ENCODE measurements at regions not wholly inside any gene's neighbourhood (a gene's known extent, or its start where the extent isn't known, plus 50 kb on each side); places are given as distances from the start of the nearest gene placed in this dataset.

DNA sequence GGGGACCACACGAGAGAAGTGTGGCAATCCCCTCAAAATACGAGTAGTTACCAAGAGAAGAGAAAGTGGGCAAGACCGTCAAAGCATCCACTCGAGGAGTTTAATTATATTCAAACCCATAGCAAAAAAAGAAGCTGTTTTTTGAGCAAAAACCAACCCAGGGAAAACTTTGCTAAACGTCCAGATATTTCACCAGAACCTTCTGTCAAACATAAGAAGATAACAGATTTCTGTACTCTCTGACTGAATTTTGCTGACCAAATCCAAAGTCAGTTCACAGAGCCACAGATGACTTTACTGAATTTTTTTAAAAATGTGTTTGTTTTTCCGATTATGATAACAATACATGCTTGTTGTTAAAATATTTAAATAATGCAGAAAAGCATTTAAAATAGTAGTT, 145.6 kb upstream of the PTPN1 start:
- no peak for DNase-seq

DNA sequence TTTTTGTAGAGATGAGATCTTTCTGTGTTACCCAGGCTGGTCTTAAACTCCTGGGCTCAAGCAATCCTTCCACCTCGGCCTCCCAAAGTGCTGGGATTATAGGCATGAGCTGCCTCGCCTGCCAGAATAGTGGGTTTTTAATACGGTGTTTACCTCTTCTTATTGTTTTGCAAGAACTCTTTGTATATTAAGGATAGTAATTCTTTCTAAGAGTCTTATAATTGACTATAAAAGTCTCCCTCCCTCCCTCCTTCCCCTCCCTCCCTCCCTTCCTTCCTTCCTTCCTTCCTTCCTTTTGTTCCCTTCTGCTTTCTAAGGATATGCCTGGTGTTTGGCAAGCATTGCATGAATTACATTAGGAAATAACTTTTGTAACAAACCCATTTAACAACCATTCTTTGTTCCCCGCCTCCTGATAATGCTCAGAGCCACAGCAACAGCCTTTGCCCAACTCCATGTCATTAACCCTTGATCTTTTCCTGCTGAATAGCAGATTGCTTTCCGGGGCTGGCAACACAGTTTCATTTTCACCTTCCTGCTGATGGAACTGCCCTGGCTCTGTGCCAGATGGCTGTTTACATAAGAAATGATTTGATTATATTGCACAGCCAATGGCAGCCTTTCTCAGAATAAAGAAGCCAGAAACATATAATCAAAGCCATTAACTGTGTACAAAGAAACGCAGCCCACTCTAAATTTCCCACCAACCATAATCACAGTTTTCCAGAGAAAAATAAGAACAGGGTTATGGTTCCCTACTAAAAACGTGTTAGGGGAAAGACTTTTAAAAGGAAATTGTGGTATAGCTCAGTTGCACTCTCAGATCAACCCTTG, 143.7 kb upstream of the PTPN1 start:
- DNase-seq: peak; percentile 65

DNA sequence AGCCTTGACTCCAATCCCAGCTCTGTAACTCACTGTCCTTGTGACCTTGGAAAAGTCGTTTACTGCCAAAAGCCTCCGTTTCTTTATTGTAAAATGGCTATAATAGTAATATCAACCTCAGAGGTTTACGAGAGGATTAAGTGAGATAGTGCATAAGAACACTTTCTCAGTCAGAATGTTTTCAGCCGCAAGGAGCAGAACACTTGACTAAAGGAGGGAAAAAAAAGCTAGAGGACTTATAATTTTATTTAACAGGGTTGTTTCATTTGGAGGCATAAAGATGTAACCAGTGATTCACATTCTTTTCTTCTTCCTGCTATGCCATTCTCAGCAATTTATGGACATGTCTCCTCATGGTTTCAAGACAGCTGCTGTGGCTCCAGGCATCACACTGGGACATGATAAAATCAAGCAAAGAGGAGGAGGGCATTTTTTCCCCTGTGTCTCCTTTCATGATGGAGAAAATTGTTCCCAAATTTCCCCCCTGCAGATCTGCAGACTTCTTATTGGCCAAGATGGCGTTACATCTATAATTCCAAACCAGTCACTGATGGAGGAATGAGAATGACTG, 143.0 kb upstream of the PTPN1 start:
- no peak for DNase-seq

DNA sequence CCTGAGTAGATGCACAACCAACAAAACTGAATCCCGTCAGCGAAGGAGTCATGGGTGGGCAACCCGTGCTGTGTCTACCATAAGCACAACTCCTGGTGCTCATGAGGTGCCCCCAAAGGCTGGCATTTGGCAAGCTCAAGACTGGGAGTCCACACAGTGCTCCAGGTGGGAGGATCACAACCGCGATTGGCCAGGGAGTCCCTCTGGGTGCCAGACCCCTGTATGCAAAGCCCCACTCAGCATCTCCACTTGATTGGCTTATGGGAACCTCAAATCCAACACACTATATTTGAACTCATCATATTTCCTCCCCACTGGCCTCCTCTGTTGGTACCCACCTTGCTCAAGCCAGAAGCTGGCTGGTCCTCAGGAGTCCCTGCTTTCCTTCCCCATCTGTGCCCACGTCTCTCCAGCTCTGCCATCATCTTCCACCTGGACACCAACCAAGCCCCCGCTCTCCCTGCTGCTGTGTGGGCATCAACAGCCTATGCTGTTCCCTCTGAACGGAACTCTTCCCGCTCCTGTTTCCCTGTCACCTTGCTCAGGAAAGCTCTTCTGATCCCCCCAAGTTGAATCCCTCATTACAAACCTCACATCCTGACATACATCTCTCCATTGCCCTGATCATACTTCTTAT, 142.3 kb upstream of the PTPN1 start:
- no peak for DNase-seq

DNA sequence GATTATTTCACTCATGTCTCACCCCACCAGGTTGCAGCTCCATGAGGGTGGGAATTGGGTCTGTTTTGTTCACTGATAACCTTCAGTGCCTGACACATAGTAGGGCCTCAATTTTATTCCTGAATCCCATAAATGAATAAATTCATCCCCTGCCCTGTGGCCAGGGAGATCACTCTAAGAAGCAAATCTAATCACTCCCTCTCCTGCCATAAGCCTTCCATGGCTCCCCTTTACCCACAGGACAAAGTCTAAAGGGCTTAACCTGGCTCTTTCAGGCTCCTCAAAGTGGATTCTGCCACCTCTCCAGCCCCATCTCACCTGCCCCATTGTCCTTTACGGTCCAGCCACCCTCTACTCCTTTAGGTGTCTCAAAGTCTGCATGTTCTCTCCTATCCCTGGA, 141.8 kb upstream of the PTPN1 start:
- DNase-seq: no peak

DNA sequence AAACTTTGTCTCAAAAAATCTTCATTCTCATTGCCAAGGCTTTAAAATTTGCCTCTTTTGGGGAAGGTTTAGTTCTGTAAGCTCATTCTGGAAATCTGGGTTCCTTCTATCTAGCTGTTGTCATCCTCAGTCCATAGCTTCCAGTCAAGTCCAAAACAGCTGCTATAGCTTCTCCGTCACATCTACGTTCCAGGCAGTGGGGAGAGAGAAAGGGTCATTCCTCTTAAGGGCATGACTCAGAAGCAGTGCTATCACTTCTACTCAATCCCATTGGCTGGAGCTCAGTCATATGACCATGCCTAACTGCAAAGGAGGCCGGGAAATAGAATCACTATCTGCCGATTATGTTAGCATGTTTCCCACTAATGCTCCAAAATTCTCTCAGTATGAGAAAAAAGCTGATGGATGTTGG, 141.4 kb upstream of the PTPN1 start:
- no peak for DNase-seq

DNA sequence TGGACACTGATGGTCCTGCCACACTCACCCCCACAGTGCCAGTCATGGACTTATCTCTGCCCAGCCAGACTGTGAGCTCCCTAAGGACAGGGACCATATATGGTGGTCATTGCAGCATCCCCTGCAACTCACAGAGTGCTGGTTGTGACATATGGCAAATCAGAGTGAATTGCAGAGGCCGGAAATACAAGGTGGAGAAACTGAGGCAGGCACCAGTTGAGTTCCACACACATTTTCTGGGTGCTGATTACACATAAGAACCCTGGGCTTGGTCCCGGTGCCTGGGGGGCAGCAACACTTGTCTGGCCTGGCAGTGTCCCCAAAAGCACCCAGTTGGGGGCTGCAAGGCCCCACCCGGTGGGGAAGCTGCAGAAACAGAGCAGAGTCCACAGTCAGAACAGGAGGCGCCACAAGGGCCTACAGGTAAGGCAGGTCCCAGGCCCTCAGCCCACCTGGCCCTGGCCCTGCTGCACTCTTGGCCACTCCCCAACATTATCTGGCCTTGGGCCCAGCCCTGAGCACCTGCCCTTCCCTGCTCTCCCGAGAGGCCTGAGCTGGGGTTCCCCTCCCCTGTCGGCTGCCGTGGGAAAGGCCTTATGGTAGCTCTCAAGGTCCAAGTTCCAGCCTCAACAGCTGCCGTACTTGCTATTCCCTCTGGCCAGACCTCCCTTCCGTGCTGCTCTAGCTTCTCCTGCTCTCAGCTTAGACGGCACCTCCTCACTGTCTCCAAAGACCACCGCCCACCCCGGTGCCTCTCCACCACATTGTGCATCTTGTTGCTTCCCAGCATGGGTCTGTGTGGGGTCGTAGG, 140.8 kb upstream of the PTPN1 start:
- DNase-seq: no peak

DNA sequence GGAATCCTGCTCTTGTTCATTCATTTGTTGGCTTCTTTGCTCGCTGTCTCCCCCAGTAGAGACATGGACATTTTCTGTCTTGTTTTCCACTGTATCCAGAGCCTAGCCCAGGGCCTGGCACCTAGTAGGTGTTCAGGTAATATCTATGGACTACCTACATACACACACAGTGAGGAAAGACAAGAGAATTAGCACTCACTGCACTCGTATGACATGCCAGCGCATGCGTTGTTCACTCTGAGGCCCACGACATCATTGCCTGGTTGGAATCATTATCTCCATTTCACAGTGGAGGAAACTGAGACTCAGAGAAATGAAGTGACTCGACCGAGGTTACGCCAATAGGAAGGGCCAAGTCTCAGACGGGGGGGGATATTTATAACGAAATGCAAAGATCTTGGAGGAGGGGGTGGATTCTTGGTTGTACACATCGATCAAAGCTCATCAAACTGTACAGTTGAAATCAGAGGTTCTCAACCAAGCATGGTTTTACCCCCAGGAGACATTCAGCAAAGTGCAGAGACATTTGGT, 140.1 kb upstream of the PTPN1 start:
- no peak for DNase-seq

DNA sequence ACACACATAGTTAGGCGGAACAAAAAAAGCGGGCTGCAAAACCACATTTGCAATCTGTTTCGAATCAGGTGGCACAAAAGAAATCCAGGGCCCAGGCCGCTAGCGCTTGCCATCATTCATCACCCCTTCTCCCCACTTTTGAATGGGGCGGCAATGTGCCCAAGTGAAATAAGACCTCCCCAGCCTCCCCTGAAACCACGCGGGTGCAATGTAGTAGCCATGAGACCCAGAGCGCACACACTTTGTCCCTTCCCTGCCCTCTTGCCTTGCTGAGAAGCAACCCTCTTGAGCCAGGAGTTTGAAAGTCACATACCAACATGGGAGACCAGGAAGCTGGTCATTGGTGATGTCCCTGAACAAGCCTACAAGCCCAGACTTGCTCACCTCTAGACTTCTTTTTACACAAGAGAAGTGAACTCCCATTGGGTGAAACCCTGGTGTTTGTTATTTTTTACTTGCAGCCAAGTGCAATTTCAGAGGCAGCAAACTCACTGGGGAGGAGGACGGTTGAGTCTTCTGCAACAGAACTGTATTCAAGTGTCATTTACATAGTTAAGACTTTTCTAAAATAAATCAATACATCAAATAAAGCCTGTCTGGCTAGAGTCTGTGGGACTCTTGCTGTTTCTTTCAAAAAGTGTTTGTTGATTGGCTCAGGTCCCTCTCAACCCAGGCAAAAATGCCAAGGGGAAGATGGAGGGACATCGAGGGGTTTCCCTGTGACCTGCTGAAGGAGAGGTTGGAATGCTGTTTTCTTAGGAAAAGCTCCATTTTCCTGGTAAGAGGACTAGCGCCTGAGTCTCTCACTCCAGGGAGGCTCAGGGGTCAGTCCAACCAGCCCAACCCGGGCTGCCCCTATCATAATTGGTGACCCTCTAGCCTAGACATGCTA, 138.1 kb upstream of the PTPN1 start:
- DNase-seq: no peak

DNA sequence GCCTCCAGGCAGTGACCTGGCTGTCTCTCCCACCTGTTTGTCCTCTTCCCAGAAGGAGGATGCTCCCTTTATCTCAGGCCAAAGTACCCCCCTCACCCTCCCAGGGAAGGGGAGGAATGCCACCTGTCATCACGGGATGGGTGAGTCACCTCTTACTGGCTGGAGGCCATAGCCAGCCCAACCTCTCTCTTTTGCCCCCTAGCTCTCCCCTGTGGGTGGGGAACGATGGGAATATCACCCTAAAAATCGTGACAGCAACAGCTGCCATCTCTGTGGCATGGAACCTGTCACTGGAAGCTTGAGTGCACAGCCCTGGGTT, 137.5 kb upstream of the PTPN1 start:
- no peak for DNase-seq

DNA sequence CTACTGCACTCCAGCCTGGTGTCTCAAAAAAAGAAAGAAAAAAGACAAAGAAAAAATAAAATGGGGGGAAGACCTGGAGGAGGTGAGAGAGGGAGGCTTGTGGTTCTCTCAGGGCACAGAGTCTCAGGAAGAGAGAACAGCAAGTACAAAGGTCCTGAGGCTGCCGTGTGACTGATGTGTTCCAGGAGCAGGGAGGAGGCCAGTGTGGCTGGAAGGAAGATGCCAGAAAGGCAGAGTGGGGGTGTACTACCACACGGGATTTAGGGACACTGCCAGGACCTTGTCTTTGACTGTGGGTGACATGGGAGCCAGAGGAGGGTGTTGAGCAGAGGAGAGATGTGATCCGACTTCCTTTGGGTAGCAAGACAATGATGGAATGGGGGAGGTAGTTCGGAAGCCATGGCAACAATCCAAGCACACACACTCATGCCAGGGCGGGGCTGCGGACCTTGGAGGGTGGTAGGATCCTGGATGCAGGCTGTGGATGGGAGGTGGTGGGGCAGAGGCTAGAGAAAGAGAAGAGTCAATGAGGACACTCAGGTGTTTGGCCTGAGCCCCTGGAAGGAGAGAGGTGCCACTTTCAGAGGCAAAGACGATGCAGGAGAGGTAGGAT, 136.4 kb upstream of the PTPN1 start:
- no peak for DNase-seq

DNA sequence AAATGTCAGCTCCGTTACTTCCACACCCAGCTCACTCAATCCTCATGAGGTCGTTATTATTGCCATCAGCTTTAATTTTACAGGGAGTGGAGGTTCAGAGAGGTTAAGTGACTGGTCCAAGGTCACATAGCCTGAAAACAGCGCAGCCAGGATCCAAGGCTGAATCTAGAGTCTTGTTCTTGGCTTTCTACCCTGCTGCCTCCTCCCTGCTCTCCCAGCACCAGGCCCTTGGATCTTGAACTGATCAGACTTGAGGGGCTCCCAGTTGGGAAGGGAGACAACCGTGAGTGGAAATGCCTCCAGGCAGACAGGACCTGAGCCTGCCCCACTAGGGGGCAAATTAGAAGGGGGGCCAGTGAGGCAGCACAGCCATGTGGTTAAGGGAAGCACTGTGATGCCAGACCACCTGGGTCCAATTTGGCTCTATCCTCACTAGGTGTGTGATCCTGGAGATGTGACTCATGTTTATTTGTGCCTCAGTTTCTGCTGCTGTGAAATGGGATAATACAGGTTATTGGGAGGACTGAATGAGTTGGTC, 135.6 kb upstream of the PTPN1 start:
- no peak for DNase-seq

DNA sequence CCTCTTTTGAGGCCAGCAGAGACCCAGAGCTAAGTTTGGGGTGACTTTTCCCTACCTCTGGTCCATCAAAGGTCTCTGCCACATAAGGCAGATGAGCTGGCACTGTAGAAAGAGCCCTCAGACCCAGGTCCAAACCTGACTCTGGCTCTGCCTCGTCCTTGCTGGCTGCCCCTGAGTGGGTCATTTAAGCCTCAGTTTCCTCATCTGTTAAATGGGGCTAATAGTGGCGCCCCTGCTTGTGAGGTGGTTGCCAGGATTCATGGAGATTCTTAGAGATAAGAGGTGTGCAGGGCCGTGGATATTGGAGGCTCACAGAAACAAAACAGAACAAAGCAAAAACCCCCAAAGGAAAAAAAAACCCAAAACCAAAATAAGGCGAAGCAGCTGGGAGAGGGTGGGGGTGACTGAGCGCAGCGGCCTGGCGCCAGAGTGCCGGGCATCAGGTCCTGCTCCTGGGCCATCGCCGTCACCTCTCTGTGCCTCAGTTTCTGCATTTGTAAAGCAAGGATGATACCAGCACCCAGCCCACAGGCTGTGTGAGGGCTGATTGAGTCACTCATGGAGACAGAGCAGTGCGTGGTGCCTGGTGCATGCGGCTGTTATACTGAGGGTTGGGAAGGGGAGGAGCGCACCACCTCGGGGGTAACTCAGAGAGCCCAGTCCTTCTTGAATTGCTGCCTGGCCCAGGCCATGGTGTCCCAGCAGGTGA, 133.8 kb upstream of the PTPN1 start:
- DNase-seq: no peak

DNA sequence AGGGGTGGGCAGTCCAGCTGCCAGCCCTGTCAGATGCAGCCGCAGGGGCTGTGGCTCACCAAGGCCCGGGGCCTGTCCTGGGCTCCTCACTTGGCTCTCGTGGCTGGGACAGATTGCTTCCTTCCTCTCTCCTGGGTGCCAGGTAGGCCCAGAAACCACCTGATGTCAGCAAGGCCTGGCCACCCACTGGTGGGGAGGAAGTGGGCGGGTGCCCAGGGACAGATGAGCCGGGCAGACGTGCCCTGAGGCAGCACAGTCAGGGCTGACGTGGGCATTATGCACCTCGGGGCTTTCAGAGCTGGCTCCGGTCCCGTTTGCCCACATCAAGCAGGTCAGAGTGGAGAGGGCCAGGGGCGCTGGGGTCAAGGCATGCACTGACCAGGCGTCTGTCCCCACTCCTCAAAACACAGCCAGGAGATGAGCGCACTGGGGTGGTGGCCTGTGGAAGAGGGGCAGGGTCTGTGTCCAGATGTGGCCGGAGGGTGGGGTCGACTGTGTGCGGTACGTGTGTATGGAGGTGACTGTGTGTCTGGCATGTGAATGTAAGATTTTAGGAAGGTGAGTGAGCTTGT, 133.2 kb upstream of the PTPN1 start:
- no peak for DNase-seq

DNA sequence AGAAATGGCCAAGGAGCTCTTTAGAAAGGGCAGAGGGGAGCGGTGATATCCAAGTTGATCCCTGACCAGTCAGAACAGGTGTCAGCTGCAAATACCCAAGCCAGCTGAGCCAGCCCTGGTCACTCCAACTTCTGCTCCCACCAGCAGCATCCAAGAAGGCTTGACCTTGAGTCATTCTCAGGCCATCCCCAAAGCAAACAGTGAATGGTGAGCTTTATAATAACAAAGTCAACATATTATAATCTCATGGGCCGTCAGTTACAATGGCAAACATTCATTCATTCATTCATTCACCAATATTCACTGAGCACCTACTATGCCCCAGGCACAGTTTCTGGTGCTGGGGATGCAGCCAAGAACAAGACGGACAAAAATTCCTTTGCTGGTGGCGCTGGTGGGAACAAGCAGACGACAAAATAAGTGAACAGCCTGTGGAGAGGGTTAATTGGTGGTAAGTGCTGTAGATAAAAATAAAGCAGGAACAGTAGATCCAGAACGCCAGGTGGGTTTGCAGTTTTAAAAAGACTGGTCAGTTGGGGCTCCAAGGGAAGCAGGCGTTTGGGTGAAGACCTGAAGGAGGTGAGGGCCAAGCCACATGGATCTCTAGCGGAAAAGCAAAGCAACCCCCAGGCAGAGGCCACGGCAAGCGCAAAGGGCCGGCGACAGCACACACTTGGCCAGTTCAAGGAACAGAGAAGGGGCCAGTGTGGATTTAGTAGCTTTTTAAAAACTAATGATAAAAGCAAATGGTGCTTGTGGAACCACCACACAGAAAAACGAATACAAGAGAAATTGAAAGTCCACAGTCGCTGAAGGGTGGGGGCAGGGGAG, 131.8 kb upstream of the PTPN1 start:
- no peak for DNase-seq

DNA sequence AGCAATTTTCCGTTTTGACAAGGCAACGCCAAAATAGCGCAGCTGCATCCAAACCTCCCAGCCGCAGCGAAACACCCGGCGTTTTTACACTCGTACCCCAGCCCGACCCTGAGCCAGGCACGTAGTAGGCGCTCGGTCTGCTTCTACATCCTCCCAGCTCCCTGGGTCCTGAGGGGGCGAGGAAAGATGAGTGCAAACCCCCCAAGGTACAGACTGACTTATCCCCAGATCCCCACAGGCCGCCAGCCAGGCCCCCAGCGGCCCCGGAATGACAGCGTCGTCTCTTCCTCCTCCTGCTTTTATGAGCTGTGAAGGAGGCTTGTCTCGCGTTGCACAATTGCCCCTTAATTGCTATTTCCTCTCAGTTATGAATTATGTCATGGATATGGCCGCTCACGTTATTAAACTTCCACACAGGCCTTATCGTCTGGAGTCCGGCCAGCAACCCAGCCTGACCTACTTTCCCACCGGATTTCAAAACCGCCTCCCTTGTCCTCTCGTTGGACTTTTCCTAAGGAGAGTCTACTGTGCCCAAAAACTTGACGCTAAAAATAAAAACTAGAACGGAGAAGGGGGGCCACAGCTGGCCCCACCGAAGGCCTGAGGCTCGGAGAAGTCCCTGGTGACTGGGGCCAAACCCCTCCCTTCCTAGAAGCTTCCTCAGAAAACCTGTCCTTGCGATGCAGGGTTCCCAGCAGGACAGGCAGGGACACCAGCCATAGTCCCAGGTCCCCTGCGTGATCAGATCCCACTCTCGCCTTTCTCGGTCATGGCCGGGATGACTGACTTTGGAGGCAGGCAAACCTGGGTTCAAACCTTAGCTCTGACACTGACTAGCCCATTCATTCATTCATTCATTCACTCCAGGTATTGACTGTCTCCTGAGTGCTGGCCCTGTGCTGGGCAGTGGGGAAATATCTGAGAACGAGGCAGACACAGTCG, 130.9 kb upstream of the PTPN1 start:
- DNase-seq: peak; percentile 78

DNA sequence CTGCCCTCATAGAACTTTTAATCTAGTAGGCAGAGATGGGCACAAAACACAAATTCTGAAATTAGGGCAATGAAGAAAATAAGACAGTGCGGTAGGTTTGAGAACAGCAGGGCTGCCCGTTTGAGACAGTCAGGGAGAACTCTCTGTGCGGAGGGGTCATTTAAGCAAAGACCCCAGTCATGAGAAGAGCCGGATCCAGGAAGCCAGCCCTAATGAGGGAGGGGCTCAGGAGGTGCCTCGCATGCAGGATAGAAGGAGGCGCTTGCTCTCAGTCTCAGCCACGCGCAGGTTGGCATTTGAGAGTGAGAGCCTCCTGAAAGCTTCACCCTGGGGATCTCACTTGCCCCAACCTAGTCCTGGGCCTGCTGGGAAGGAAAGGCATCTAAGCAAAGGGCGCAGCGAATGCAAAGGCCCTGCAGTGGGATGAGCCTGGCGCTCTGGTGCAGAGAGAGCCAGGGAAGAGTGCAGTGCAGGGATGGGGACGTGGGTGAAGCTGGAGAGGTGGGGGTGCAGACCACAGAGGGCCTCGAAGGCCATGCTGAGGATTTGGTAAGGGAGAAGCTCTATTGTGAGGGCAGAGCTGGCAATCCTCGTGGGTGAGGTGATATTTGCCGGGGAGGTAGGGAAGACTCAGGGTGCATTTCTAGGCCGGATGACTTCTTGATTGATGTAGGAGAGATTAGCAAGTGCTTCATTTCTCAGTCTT, 130.0 kb upstream of the PTPN1 start:
- no peak for DNase-seq

DNA sequence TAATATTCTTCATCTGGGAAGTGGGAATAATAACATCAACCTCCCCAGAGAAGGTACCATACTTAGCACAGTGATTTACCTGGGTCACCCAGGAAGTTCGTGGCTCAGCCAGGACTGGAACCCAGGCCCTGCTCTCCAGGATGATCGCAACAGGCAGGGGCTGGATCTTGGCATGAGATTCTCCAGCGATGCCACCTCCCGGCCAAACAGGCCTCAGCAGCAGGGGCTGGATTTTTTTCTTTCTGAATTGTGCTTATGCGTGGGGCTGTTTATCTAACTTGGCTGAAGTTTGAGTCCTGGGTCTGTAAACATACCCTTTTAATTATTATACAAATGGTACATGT, 129.5 kb upstream of the PTPN1 start:
- DNase-seq: no peak

Measured in eye (tissue), 1 donor.